ENCODE measurements at regions not wholly inside any gene's neighbourhood (a gene's known extent, or its start where the extent isn't known, plus 50 kb on each side); places are given as distances from the start of the nearest gene placed in this dataset.

- peak; percentile 61 for DNase-seq (ENCODE audit: low spot score)
- Mint-ChIP-seq H3K36me3 (ENCODE audit: low read depth, unreplicated experiment) (no peaks in the 10 kb centered on the region), H3K27ac (ENCODE audit: unreplicated experiment) (no peak overlapping the region), H3K27me3 (ENCODE audit: unreplicated experiment) (no peaks in the 10 kb centered on the region), H3K9me3 (ENCODE audit: unreplicated experiment) (no peaks in the 10 kb centered on the region), H3K4me1 (ENCODE audit: unreplicated experiment) (peaks cover 10% of the 10 kb centered on the region), H3K4me3 (ENCODE audit: unreplicated experiment) (no peak overlapping the region)
- TF ChIP-seq, protein P1, sequence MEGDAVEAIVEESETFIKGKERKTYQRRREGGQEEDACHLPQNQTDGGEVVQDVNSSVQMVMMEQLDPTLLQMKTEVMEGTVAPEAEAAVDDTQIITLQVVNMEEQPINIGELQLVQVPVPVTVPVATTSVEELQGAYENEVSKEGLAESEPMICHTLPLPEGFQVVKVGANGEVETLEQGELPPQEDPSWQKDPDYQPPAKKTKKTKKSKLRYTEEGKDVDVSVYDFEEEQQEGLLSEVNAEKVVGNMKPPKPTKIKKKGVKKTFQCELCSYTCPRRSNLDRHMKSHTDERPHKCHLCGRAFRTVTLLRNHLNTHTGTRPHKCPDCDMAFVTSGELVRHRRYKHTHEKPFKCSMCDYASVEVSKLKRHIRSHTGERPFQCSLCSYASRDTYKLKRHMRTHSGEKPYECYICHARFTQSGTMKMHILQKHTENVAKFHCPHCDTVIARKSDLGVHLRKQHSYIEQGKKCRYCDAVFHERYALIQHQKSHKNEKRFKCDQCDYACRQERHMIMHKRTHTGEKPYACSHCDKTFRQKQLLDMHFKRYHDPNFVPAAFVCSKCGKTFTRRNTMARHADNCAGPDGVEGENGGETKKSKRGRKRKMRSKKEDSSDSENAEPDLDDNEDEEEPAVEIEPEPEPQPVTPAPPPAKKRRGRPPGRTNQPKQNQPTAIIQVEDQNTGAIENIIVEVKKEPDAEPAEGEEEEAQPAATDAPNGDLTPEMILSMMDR (IDR thresholded peaks at IDR 0.05; ENCODE audit: unreplicated experiment): peak; percentile 98
Measured at GRCh38 chr1:192445839-192446489, 129.2 kb downstream of the RGS21 start.

- no peaks in the 10 kb centered on the region for H3K36me3 Mint-ChIP-seq (ENCODE audit: low read depth, unreplicated experiment)
- no peak overlapping the region for H3K4me3 Mint-ChIP-seq (ENCODE audit: unreplicated experiment)
- TF ChIP-seq, protein P1 (IDR thresholded peaks at IDR 0.05; ENCODE audit: unreplicated experiment): no peak
- H3K27me3 Mint-ChIP-seq (ENCODE audit: unreplicated experiment): no peaks in the 10 kb centered on the region
- H3K4me1 Mint-ChIP-seq (ENCODE audit: unreplicated experiment): peaks cover 4% of the 10 kb centered on the region
- H3K9me3 Mint-ChIP-seq (ENCODE audit: unreplicated experiment): no peaks in the 10 kb centered on the region
- H3K27ac Mint-ChIP-seq (ENCODE audit: unreplicated experiment): no peak overlapping the region
- no peak for DNase-seq (ENCODE audit: low spot score)
Measured at GRCh38 chr1:192448026-192448578, 127.5 kb upstream of the RGS1 start.

- Mint-ChIP-seq H3K9me3 (ENCODE audit: unreplicated experiment) (no peaks in the 10 kb centered on the region), H3K4me1 (ENCODE audit: unreplicated experiment) (no peaks in the 10 kb centered on the region), H3K4me3 (ENCODE audit: unreplicated experiment) (no peak overlapping the region), H3K36me3 (ENCODE audit: low read depth, unreplicated experiment) (no peaks in the 10 kb centered on the region), H3K27ac (ENCODE audit: unreplicated experiment) (no peak overlapping the region), H3K27me3 (ENCODE audit: unreplicated experiment) (no peaks in the 10 kb centered on the region)
- no peak for DNase-seq (ENCODE audit: low spot score)
- TF ChIP-seq, protein P1 (IDR thresholded peaks at IDR 0.05; ENCODE audit: unreplicated experiment): no peak
Measured at GRCh38 chr1:192453360-192453992, 122.1 kb upstream of the RGS1 start.

GRCh38 chr1:192459467-192459866 lies 116.1 kb upstream of the RGS1 start:
- no peak for DNase-seq (ENCODE audit: low spot score)
- Mint-ChIP-seq H3K9me3 (ENCODE audit: unreplicated experiment) (no peaks in the 10 kb centered on the region), H3K27me3 (ENCODE audit: unreplicated experiment) (no peaks in the 10 kb centered on the region), H3K4me3 (ENCODE audit: unreplicated experiment) (no peak overlapping the region), H3K4me1 (ENCODE audit: unreplicated experiment) (no peaks in the 10 kb centered on the region), H3K36me3 (ENCODE audit: low read depth, unreplicated experiment) (no peaks in the 10 kb centered on the region), H3K27ac (ENCODE audit: unreplicated experiment) (no peak overlapping the region)
- TF ChIP-seq, protein P1 (IDR thresholded peaks at IDR 0.05; ENCODE audit: unreplicated experiment): no peak

- Mint-ChIP-seq H3K9me3 (ENCODE audit: unreplicated experiment) (no peaks in the 10 kb centered on the region), H3K27me3 (ENCODE audit: unreplicated experiment) (no peaks in the 10 kb centered on the region), H3K36me3 (ENCODE audit: low read depth, unreplicated experiment) (no peaks in the 10 kb centered on the region), H3K4me3 (ENCODE audit: unreplicated experiment) (no peak overlapping the region), H3K27ac (ENCODE audit: unreplicated experiment) (no peak overlapping the region), H3K4me1 (ENCODE audit: unreplicated experiment) (no peaks in the 10 kb centered on the region)
- TF ChIP-seq, protein P1 (IDR thresholded peaks at IDR 0.05; ENCODE audit: unreplicated experiment): no peak
- no peak for DNase-seq (ENCODE audit: low spot score)
Measured at GRCh38 chr1:192461684-192462083, 113.9 kb upstream of the RGS1 start.

Data from endothelial cell (in vitro differentiated cells).